Nucleus accumbens (tissue), 56 donors: ENCODE measurements at regions not wholly inside any gene's neighbourhood (a gene's known extent, or its start where the extent isn't known, plus 50 kb on each side); places are given as distances from the start of the nearest gene placed in this dataset.

Experiments
- DNase-seq, 56 donors: peaks; one replicate each; lab custom pipeline; 2025; lab: John Stamatoyannopoulos, UW

DNA sequence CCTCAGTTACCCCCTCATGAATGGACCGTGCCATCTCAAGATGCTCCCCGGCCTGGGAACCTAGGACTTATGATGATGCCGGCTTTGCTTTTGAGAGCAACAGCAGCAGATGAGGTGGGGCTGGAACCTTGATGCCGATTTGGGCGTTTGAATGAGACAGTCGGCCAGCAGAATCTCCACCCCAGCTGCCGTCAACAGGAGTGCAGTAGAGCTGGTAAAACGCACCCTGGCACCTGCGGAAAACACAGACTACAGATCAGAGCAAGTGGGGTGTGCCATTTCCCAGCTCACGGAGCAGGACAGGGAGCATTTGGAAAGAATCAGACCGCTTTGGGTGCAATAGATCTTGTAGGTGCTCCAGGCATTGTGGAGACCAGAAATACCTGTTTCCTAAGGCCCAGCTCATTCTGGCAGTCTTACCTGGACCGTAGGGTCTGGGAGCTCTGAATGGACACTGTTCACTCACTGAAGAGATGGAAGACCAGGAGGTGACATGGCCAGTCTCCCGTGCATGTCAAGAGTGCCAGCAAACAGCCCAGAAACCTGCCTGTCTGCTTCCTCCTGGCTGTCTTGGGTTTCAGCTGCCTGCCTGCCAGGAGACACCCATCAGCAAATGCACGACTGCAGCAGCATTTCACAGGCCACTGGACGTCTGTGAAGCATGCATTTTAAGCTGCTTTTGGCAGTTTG lies 317.7 kb upstream of the IRX4 start:
- DNase-seq, result no peak

DNA sequence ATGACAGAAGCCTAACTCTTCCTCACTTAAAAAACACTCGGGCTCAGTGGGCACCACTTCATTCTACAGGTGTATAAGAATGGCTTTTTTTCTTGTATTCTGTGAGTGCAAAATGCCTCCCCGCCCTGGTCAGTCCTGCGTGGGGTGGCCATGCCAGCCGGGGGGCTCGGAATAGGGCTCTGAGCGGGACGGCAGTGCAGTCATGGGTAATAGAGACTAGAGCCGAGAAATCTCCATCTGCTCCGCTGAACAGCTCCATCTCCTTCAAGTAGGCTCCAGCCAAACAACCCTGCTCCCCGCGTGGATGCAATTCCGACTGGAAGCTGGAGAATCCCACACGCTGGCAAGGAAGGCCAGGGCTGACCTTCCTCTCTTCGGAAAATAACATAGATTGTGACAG lies 317.0 kb upstream of the IRX4 start:
- no peak for DNase-seq

DNA sequence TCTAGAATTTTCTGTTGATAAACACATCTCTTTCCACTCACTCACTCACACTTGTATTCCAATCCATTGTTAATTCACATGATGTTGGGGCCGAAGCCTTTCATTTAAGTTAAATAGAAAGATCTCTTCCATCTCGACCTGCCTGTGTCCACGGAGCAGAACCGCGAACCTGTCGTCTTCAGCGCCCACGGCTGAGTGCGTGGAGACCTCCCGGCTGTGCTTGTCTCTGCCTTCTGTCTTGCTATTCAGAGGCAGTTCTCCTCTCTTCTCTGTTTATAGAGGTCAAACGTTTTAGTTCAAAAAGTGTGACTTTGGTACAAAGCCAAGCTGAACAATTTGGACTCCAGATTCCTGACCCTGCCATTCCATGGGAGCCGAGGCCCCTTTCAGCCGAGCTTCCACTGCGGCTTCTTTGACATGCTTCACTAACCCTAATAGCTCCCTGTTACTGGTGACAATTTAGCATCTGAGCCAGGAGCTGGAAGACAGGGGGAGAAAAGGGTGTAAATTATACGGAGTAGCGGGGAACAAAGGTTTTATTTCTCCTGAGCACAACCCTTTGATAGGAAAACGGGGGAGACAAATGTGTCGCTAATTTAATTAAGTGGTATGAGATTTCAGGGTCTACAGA lies 314.4 kb upstream of the IRX4 start:
- no peak for DNase-seq

DNA sequence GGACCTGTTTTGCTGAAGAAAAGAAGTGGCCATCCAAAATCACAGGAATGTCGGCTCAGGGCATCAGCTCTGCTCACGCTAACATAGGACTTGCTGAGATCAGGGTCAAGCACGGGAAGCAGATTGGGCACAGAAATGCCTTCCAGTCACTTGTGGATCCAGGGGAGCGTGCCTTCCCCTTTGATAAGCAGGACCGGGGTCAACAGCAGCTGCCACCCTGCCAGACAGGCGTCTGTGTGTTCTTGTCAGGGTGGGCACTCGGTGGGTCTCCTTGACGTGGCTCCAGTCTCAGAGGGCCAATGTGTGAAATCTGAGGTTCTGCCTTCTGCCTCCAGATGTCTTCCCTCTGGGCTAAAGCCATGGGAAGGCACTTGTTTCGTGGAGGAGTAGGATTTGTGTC lies 313.7 kb upstream of the IRX4 start:
- no peak for DNase-seq

DNA sequence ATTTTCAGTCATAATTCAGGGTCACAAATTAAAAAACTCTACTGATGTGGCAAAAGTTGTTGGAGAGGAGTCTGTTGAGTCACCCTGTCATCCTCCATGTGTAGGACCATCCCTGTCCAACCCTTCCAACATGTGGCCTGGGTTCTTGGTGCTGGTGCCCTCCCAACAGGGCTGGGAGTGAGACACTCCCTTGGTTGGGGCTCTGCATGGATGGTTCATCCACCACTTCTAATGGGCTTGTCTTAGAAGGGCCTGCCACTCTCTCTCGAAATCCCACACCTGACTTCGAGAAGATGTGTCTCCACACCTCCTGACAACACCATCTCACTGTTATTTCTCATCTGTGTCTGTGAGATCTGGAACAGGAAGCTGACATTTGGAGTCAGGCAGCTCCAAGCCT lies 312.2 kb upstream of the IRX4 start:
- DNase-seq, result no peak

DNA sequence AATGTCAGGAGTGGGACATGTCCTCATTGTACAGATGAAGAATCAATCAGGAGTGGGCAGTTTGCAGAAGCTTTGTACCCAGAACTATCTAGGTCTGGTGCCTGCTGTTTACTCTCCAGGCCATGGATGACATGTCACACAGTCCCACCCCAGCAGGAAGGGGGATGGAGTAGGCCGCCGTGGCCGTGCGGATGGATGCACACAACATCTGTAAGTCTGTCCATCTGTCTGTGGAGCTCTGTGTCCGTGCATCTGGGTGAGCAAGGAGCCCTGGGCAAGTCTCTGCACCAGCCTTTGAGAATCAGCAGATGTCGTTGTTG lies 311.5 kb upstream of the IRX4 start:
- DNase-seq, result no peak

DNA sequence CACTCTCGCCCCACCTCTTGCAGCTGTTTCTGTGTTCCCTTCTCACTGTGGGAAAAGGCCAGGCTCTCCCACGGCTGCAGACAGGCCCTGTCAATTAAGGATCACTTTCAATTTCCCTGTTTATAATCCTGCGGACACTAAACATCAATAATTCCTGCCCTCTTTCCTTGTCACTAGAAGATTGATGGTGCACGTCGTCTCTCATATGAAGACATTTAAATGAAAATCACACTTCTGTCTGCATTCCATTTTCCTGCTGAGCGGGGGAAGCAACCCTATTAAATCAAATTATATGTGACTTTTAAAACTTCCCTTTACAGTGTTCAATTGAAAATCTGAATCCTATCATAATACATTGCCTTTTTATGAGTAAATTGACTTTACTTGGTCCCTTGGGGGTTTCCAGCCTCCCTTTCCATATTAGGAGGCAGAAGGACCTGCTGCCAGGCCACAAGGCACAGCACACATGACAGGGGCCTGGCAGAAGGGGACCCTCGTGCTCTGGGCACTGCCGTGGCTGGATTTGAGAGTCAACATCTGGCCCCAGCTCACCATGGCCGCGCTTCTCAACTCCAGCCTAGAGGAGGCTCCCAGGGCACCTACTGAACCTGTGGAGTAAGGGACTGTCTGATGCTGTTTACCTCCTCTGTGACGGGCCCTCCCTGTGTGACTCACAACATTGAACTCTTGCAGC lies 311.0 kb upstream of the IRX4 start:
- DNase-seq, result no peak

DNA sequence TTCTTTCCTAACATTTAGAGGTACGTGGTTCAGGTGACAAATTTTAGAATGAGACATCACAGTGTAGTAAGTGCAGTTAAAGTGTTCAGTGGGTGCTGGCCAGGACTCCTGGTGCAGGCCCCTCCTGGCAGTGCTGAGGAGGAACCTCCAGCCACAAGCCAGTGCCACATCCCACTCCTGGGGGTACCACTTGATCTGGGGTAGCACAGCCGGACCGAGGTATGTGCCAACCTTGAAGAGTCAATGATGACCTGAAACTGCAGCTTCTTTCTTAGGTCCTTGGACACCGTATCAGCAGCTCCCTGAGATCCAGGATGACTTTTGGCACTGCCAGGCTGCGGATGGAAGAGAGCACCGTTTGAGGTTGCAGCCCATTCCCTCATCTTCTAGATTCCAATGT lies 310.4 kb upstream of the IRX4 start:
- no peak for DNase-seq

DNA sequence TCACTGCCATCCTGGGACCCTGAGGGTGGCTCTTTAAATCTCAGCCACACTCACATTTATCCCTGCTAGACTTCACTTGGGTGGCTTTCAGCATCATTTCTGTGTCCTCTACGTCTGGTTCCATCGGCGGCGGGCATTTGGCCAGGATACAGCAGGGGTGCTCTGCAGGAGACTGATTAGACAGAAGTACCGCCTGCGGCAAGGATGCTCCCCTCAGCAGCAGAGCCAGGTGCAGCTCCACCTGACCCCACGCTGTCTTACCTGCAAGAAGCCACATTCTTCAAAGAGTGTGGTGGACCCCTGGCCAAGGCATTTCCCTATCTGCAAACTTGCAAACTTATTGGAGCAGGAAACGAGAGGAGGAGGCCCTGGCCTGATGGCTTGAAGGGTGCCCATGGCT lies 309.8 kb upstream of the IRX4 start:
- DNase-seq, result no peak

DNA sequence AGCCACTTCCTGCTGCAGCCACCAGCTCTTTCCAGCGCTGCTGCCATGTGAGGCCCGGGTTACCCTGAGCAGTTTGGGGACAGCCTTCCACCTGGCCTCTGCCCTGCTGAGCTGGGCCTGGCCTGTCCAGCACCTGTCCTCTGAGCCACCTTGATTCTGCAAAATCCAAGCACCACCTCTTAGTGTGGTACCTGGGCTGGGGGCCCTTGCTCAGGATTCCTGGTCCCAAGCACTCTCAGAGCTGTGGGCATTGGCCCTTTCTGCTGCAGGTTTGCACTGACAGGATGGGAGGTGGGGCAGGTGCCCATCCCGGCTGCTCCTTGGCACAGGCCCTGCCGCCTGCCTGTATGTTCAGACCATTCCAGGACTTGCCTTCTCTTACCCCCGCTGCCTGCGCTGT lies 309.2 kb upstream of the IRX4 start:
- no peak for DNase-seq

DNA sequence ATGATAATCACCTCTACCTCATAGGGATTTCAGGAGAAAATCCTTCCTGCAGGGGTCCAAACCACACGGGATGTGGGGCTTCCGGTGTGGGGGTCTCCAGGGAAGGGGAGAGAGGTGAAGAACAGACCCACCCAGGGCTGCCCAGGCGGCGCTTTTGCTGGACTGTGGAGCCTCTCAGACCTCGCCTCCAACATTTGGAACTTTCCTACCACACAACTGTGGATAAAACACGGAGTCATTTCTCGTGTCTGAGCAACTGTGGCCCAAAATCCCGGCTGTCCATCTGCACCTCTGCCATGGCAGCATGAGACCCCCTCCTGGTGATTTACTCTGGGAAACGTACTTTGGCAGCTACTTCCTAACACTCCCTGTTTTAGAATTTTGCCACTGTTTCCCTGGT lies 307.8 kb upstream of the IRX4 start:
- no peak for DNase-seq

DNA sequence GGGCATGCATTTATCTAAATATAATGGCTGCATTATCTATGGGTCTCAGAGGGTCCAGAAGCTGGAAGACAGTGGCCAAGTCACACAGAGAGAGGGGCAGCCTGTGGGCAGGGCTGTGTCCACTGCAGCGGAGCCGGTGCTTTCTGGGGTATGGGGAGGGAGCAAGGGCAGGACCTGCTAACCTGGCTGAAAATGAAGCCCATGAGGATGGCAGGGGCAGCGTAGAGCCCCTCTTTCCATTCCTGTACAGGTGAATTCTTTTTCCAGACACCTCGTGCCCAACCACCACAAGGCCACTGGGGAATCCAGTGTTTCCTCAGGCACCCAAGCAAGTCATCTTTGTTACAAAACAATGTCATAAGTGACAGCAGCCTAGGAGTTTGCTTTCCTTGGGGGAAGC lies 305.9 kb upstream of the IRX4 start:
- no peak for DNase-seq

DNA sequence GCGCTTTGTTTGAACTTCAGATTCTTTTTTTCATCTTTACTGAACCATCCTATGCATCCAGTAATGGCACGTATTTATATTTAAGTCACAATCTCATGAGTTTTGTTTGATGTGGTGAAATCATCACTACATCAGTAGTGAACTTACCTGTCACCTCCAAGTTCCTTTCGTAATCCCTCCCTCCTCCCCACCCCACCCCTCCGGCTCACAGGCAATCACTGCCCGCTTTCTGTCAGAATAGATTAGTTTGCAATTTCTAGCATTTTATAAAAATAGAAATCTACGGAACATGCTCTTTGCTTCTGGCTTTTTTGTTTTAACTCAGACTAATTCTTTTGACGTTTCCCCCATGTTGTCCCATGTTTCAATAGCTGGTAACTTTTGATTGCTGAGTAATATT lies 305.4 kb upstream of the IRX4 start:
- no peak for DNase-seq

DNA sequence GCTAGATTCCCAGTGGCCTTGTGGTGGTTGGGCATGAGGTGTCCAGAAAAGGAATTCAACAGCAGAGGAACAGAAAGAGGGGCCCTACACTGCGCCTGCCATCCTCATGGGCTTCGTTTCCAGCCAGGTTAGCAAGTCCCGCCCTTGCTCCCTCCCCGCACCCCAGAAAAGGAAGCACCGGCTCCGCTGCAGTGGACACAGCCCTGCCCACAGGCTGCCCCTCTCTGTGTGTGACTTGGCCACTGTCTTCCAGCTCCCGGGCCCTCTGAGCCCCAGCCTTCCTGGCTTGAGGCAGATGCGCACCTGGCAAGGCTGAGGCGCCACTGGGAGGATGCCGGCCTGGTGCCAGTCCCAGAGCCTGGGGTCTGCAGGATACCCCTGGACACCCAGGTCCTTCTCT lies 305.0 kb upstream of the IRX4 start:
- no peak for DNase-seq

DNA sequence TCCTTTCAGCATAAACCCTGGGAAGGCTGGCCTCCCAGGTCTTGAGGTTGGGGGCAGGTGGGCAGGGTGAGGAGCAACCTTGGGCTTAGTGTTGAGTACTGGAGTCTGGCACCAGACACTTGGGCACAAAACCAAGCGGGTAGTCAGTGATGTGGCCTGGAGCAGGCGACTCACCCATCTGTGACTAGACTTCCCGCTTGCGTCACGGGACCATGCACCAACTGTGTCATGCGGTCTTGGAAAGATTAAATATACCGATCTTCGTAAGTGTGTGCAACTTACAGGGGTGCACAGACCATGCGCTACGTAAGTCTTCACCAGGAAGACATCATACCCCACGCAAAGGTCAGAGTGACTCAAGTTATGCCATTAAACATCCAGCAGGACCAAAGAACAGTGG lies 304.4 kb upstream of the IRX4 start:
- no peak for DNase-seq

DNA sequence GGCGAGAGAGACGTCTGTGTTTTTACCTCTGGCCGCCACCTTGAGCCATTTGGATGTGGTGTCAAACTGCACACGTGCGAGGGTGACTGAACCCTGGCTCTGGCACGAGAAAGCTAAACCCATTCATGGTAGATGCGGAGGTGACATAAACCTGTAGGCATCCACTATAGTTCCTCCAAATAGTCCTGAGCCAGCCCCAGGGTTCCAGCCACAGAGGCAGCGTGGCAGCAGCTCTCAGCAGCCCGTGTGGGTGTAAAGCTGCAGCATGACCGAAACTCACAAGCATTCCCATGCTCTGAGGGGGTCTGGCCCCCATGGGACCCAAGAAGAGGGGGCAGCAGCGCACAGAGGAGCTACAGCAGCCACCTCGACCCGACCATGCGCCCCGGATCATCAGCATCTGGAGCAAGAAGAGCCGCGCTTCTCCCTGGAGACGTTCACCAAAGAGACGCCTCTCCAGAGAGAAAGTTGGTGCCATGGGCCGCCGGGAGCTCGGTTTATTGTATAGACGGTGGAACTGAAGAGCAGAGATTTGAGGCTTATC lies 303.8 kb upstream of the IRX4 start:
- no peak for DNase-seq

DNA sequence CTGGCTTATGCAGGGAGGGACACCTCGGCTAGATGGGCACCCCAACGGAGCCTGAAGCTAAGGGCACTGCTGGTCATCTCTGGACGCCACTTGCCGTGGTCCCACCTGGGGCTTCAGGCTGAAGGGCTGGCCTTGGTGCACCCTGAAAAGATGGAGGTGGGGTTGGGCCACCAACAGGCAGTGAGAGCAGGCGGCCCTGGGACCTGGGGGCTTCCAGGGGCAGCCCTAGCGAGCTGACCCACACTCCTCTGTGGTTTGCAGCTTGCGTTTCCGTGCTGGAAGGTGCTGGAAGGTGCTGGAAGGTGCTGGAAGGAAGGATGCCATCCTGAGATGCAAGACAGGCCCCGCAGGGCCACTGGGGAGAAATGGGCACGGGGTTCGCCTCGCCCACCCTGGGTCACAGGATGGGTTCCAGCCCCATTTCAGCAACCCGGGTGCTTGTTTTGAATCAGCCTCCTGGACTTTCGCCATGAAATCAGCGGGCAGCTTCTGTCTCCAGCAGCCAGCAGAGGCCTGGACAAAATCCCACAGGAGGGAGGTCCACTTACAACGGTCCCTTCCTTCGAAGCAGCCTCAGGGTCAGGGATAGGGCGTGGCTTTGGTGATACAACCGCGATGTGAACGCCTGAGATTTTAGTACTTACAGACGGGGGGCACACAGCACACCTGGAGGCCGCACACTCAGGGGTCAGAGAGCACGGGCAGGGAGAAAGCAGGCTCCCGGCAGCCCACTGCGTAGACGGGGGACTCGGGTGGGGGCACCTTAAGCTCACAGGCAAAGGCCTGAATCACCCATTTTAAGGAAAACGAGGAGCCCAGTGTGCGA lies 303.1 kb upstream of the IRX4 start:
- DNase-seq, result peak in 1 of 56 donors; percentile 14

DNA sequence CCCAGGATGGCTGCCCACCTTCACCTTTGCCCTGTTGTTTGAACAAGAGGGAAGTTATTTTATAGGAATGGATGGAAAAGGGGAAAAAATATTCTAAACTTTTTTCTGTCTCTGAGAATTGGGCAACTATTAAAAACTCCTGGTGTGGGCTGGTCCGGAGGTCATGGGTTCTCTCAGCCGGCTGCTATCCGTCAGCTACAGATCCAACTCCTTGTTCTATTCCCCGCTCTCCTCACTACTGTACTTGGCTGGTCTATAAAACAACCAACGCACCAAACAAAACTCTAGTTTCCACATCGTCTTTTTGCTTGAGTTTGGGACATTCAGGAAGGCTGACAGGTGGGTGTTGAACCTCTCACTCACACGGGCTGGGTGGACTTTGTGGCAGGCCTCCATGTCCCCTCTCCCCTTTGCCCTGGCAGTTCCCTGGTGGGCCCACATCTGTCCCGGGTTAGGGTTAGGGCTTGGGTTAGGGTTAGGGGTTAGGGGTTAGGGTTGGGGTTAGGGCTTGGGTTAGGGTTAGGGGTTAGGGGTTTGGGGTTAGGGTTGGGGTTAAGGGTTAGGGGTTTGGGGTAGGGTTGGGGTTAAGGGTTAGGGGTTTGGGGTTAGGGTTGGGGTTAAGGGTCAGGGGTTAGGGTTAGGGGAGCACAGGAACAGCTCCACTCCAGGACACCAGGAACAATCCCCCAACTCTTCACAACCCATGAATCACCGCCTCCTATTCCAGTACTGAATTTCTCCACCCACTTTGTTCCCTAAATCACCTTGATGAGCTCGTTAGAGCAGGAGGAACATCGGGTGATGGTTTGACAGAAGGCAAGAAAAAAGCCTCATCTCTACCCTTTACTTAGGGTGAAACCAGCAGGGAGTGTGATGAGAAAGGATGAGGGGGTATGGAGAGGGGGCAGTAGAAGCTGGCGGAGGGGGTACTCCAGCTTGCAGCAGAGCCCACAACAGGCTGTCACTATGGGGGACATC lies 302.1 kb upstream of the IRX4 start:
- peak in 3 of 56 donors; percentile 11 to 49 (median 46) for DNase-seq

DNA sequence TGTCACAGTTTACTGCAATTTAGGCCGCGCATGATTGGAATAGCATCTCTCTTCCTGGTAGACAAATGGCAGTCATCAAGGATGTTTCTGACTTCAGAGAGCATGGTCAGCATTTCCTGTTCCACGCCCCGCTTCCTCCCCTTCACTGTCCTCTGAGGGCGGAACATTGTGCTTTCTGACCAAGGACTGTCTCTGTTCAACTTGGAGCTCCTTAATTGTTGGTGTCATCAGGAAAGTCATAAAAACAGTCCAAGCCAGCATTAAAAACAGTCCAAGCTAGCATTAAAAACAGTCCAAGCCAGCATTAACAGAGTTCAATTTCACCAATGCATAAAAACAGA lies 301.3 kb upstream of the IRX4 start:
- no peak for DNase-seq
